ENCODE measurements at regions not wholly inside any gene's neighbourhood (a gene's known extent, or its start where the extent isn't known, plus 50 kb on each side); places are given as distances from the start of the nearest gene placed in this dataset.

- no peak for DNase-seq
- Histone ChIP-seq H3K27ac (no peak overlapping the region), H3K27me3 (no peaks in the 10 kb centered on the region), H3K4me3 (replicated peaks in 1 of 3) (no peak overlapping the region), H3K36me3 (no peaks in the 10 kb centered on the region), H3K4me1 (no peaks in the 10 kb centered on the region), H3K9me3 (no peaks in the 10 kb centered on the region)
- intact Hi-C loops (cut with DNase I): no loop called here
- 85 to 88% methylated on average over 6 of the region's 6 CpGs for WGBS, 2 donors
- TF ChIP-seq POLR2A (IDR thresholded peaks at IDR 0.05): no peak
- no peak for TF ChIP-seq CTCF (IDR thresholded peaks at IDR 0.05)
Observed at GRCh38 chr2:71892896-71893295, 254.8 kb downstream of the CYP26B1 start.

GRCh38 chr2:71892423-71892730, 255.3 kb downstream of the CYP26B1 start:
- Histone ChIP-seq H3K36me3 (no peaks in the 10 kb centered on the region), H3K4me1 (no peaks in the 10 kb centered on the region), H3K4me3 (replicated peaks in 1 of 3) (no peak overlapping the region), H3K27ac (no peak overlapping the region), H3K9me3 (no peaks in the 10 kb centered on the region), H3K27me3 (no peaks in the 10 kb centered on the region)
- WGBS, 2 donors: 78 to 81% methylated on average over 2 of the region's 2 CpGs
- TF ChIP-seq CTCF (IDR thresholded peaks at IDR 0.05): no peak
- no peak for TF ChIP-seq POLR2A (IDR thresholded peaks at IDR 0.05)
- intact Hi-C loops (cut with DNase I): no loop called here
- no peak for DNase-seq

GRCh38 chr2:71891719-71892422, 255.8 kb downstream of the CYP26B1 start:
- Histone ChIP-seq H3K27me3 (no peaks in the 10 kb centered on the region), H3K27ac (no peak overlapping the region), H3K36me3 (no peaks in the 10 kb centered on the region), H3K4me3 (replicated peaks in 1 of 3) (no peak overlapping the region), H3K9me3 (no peaks in the 10 kb centered on the region), H3K4me1 (no peaks in the 10 kb centered on the region)
- 82 to 86% methylated on average over 6 of the region's 6 CpGs for WGBS, 2 donors
- no peak for DNase-seq
- TF ChIP-seq POLR2A (IDR thresholded peaks at IDR 0.05) (no peak), CTCF (IDR thresholded peaks at IDR 0.05) (no peak)
- intact Hi-C loops (cut with DNase I): no loop called here

- H3K4me3 ChIP-seq (replicated peaks in 1 of 3): no peak overlapping the region
- H3K36me3 ChIP-seq: no peaks in the 10 kb centered on the region
- DNase-seq: no peak
- H3K27me3 ChIP-seq: no peaks in the 10 kb centered on the region
- no peaks in the 10 kb centered on the region for H3K9me3 ChIP-seq
- no peaks in the 10 kb centered on the region for H3K4me1 ChIP-seq
- no peak overlapping the region for H3K27ac ChIP-seq
- WGBS, 2 donors: 74 to 100% methylated on average over 3 to 5 of the region's 5 CpGs
- intact Hi-C loops (cut with DNase I): no loop called here
- TF ChIP-seq CTCF (IDR thresholded peaks at IDR 0.05) (no peak), POLR2A (IDR thresholded peaks at IDR 0.05) (no peak)
Observed at GRCh38 chr2:71891155-71891554, 256.5 kb downstream of the CYP26B1 start.

- no peak overlapping the region for H3K27ac ChIP-seq
- H3K4me3 ChIP-seq (replicated peaks in 1 of 3): no peak overlapping the region
- WGBS, 2 donors: 82 to 90% methylated on average over 5 of the region's 5 CpGs
- H3K27me3 ChIP-seq: no peaks in the 10 kb centered on the region
- H3K9me3 ChIP-seq: no peaks in the 10 kb centered on the region
- TF ChIP-seq CTCF (IDR thresholded peaks at IDR 0.05) (no peak), POLR2A (IDR thresholded peaks at IDR 0.05) (no peak)
- intact Hi-C loops (cut with DNase I): no loop called here
- no peaks in the 10 kb centered on the region for H3K4me1 ChIP-seq
- DNase-seq: no peak
- no peaks in the 10 kb centered on the region for H3K36me3 ChIP-seq
Observed at GRCh38 chr2:71889759-71890684, 257.6 kb downstream of the CYP26B1 start.
